ENCODE measurements at regions not wholly inside any gene's neighbourhood (a gene's known extent, or its start where the extent isn't known, plus 50 kb on each side); places are given as distances from the start of the nearest gene placed in this dataset.

- Histone ChIP-seq H3K27me3 (ENCODE audit: insufficient read depth, low read depth, severe bottlenecking) (no peaks in the 10 kb centered on the region), H3K9me3 (ENCODE audit: severe bottlenecking) (no peaks in the 10 kb centered on the region), H3K27ac (no peak overlapping the region), H3K36me3 (no peaks in the 10 kb centered on the region), H3K4me3 (ENCODE audit: low read depth, low read length) (no peak overlapping the region)
- DNase-seq = no peak
- TF ChIP-seq CTCF (IDR thresholded peaks at IDR 0.05; ENCODE audit: low read depth, low read length) = no peak
Measured at GRCh38 chr1:168420177-168420576, 123.6 kb downstream of the XCL2 start.

DNA sequence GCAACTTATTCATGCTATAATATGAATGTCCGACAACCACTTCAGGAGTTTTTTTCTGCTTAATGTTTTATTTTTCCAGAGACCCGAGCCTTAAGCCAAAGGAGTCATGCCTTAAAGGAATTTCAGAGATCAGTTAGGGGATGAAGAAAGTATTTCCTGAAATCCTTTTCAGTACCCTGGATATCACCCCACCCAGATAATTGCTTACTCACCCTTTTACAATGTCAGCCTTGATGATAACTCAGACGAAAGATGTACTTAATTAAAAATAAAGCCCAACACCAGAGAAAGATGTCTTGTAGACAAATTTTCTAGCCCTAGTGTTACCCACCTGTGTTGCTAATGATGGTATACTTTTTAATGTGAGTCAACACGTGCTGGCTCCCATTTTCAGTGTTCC, 124.1 kb downstream of the XCL2 start:
- Histone ChIP-seq H3K27me3 (ENCODE audit: insufficient read depth, low read depth, severe bottlenecking) (no peaks in the 10 kb centered on the region), H3K27ac (no peak overlapping the region), H3K9me3 (ENCODE audit: severe bottlenecking) (no peaks in the 10 kb centered on the region), H3K4me3 (ENCODE audit: low read depth, low read length) (no peak overlapping the region), H3K36me3 (no peaks in the 10 kb centered on the region)
- no peak for DNase-seq
- TF ChIP-seq CTCF (IDR thresholded peaks at IDR 0.05; ENCODE audit: low read depth, low read length) = no peak

GRCh38 chr1:168416220-168416619, 127.6 kb downstream of the XCL2 start:
- no peaks in the 10 kb centered on the region for H3K27me3 ChIP-seq (ENCODE audit: insufficient read depth, low read depth, severe bottlenecking)
- H3K27ac ChIP-seq = no peak overlapping the region
- DNase-seq = no peak
- no peak for TF ChIP-seq CTCF (IDR thresholded peaks at IDR 0.05; ENCODE audit: low read depth, low read length)
- H3K9me3 ChIP-seq (ENCODE audit: severe bottlenecking) = no peaks in the 10 kb centered on the region
- H3K36me3 ChIP-seq = no peaks in the 10 kb centered on the region
- H3K4me3 ChIP-seq (ENCODE audit: low read depth, low read length) = no peak overlapping the region

- Histone ChIP-seq H3K36me3 (no peaks in the 10 kb centered on the region), H3K27me3 (ENCODE audit: insufficient read depth, low read depth, severe bottlenecking) (no peaks in the 10 kb centered on the region), H3K9me3 (ENCODE audit: severe bottlenecking) (no peaks in the 10 kb centered on the region), H3K4me3 (ENCODE audit: low read depth, low read length) (no peak overlapping the region), H3K27ac (no peak overlapping the region)
- TF ChIP-seq CTCF (IDR thresholded peaks at IDR 0.05; ENCODE audit: low read depth, low read length) = no peak
- DNase-seq = no peak
Measured at GRCh38 chr1:168414914-168415313, 128.9 kb downstream of the XCL2 start.

DNA sequence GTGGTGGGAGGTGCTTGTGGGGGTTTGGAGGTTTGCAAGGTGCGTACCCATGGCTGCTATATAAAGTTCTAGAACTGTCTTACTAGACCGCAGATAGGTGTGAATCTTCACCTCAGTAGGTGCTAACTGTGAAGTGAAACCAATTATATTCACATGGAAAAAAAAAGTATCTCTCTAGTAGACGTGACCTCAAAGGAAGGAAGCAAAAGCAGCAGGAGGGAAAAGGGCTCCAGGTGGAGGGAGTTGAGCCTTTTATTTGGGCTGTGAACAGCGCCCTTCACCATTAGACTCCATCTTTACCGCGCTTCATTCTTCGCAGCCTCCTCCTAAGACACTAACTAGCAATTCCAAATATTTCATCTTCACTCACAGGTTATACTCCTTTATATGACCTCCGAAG, 129.8 kb downstream of the TBX19 start:
- no peak overlapping the region for H3K4me3 ChIP-seq (ENCODE audit: low read depth, low read length)
- no peak for DNase-seq
- H3K27me3 ChIP-seq (ENCODE audit: insufficient read depth, low read depth, severe bottlenecking) = no peaks in the 10 kb centered on the region
- TF ChIP-seq CTCF (IDR thresholded peaks at IDR 0.05; ENCODE audit: low read depth, low read length) = no peak
- H3K27ac ChIP-seq = no peak overlapping the region
- H3K36me3 ChIP-seq = no peaks in the 10 kb centered on the region
- no peaks in the 10 kb centered on the region for H3K9me3 ChIP-seq (ENCODE audit: severe bottlenecking)

- no peak for DNase-seq
- Histone ChIP-seq H3K27me3 (ENCODE audit: insufficient read depth, low read depth, severe bottlenecking) (no peaks in the 10 kb centered on the region), H3K36me3 (no peaks in the 10 kb centered on the region), H3K4me3 (ENCODE audit: low read depth, low read length) (no peak overlapping the region), H3K27ac (no peak overlapping the region), H3K9me3 (ENCODE audit: severe bottlenecking) (no peaks in the 10 kb centered on the region)
- no peak for TF ChIP-seq CTCF (IDR thresholded peaks at IDR 0.05; ENCODE audit: low read depth, low read length)
Measured at GRCh38 chr1:168408884-168409283, 128.2 kb downstream of the TBX19 start.
